ENCODE measurements at regions not wholly inside any gene's neighbourhood (a gene's known extent, or its start where the extent isn't known, plus 50 kb on each side); places are given as distances from the start of the nearest gene placed in this dataset.

GRCh38 chr9:30575218-30575617 is 1809.2 kb upstream of the ACO1 start:
- TF ChIP-seq POLR2A (IDR thresholded peaks at IDR 0.05) (no peak), CTCF (IDR thresholded peaks at IDR 0.05) (no peak)

Measured in lower leg skin (tissue), 3 donors.